SJSA1 (cell line): ENCODE measurements at regions not wholly inside any gene's neighbourhood (a gene's known extent, or its start where the extent isn't known, plus 50 kb on each side); places are given as distances from the start of the nearest gene placed in this dataset.
A peak's percentile ranks its signal among the peaks of the same experiment; 100 is the strongest.

Experiments
- DNase-seq, 2 experiments: peaks; one replicate each; pipeline ENCODE4 v3.0.0-alpha.2; 2015 to 2020; ENCODE audit warnings: low spot score in 2 of 2, low read depth in 1 of 2
- H3K27ac ChIP-seq: fragments of 250-450 bp; sonication (Bioruptor Pico); 2 replicates; pipeline ENCODE4 v1.5.1; 2020; ENCODE audit warnings: mild to moderate bottlenecking, moderate library complexity
- H3K27me3 ChIP-seq: fragments of 250-450 bp; sonication (Bioruptor Pico); replicated peaks from 2 replicates; pipeline ENCODE4 v1.5.1; 2020; ENCODE audit warnings: mild to moderate bottlenecking, moderate library complexity
- H3K36me3 ChIP-seq: fragments of 250-450 bp; sonication (Bioruptor Pico); 2 replicates; pipeline ENCODE4 v1.5.1; 2020; ENCODE audit warnings: mild to moderate bottlenecking
- H3K4me1 ChIP-seq: fragments of 250-450 bp; sonication (Bioruptor Pico); replicated peaks from 2 replicates; pipeline ENCODE4 v1.6.1; 2021; ENCODE audit warnings: mild to moderate bottlenecking
- H3K4me3 ChIP-seq: fragments of 250-450 bp; sonication (Bioruptor Pico); 2 replicates; pipeline ENCODE4 v1.5.1; 2020; ENCODE audit warnings: mild to moderate bottlenecking
- H3K9me3 ChIP-seq: fragments of 250-450 bp; sonication (Bioruptor Pico); replicated peaks from 2 replicates; pipeline ENCODE4 v1.5.1; 2020; ENCODE audit warnings: mild to moderate bottlenecking

DNA sequence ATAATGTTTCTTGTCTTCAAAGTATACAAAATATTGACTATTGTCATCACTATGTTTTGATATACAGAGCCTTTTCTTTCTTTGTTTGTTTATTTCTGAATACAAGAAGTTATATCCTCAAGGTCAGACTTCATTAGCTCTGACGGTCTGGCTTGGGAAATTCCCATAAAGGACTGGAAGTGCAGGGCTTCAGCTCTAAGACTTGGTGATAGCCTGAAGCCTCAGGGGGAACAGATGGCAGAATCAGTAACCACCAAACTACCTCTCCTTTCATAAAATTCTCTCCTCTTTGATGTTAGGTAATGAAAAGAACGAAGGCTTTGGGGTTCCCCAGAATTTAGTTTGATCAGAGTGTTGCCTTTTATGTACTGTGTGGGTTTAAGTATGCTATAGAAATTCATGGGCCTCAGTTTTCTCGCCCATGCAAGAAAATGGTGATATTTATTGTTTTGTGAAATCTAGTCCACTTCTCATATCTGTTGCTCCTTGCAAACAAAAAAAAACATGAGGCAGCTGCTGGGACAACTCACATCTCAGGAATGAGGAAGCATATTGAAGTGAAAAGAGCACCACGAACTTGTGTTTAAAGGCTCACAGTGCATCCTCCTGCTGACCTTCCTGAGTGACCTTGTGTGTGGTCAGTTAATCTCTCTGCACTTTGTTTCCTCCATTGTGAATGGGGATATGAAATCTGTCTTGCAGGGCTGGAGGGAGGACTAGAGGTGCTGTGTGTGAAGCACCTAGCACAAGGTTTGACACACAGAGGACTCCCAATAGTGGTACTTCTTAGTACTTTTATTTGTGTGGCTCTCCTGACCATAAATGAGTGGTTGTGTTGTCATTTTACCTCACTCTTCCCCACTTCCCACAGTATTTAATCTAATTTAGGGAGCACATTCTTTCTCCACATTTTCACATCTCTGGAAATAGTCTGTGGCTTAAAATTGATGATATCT, 569.8 kb upstream of the IL12A start:
- DNase-seq, result peak in 1 of 2 experiments; percentile 34
- no peaks in the 10 kb centered on the region for H3K36me3 ChIP-seq
- H3K27ac ChIP-seq, result peak overlapping the region; percentile 12; the same call in 1 of the 2 replicates
- no peaks in the 10 kb centered on the region for H3K9me3 ChIP-seq
- H3K27me3 ChIP-seq, result no peaks in the 10 kb centered on the region
- H3K4me3 ChIP-seq, result no peak overlapping the region
- peaks cover 8% of the 10 kb centered on the region for H3K4me1 ChIP-seq

DNA sequence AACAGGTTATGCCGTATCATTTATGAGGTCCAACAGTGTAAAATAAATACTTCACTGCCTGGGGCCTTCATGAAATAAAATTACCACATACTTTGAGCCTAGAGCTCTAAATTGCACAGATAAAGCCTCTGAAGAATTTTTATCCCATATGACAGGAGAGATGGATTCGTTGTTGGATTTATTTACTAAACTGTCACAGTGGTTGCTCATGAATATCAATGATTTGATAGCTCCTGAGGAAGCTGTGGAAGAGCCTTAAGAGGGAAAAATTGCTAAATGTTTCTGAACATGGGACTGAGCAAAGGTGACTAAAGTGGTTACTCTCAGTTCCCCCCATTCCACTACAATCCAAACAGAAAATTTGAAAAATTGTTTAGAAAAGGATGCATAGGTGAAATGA, 558.9 kb upstream of the IL12A start:
- H3K4me3 ChIP-seq, result no peak overlapping the region
- DNase-seq, result no peak

DNA sequence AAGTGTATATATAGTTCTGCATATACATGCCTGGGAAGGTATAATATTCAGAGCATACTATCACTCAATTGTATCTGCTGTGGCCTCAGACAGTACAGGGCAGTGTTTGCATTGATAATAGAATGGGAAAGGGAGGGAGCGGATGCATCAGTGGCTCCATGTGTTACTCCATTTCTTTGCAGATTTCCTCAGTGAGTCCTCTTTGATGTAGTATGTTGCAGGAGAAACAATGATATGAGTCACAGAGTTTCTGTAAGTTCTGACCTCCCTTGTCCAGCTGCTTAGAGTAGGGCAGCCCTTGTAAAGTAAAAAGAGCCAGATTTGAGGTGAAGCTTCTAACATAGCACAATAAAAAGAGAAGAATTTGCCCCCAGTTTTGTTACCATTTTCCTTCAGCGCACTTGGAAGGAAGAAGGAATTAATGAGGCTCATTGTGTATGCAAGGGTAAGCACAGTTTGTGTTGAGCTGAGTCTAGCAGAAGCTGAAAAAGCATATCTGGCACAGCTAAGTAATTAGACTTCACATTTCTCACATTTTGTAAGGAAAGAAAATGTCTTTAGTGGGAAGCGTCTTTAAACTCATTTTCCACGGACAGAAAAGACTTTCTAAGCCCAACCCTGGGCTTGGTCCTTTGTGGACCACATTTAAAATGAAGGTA, 555.8 kb upstream of the IL12A start:
- no peaks in the 10 kb centered on the region for H3K9me3 ChIP-seq
- H3K36me3 ChIP-seq, result no peaks in the 10 kb centered on the region
- H3K27ac ChIP-seq, result no peak overlapping the region
- DNase-seq, result no peak
- H3K4me3 ChIP-seq, result no peak overlapping the region
- H3K27me3 ChIP-seq, result no peaks in the 10 kb centered on the region
- no peaks in the 10 kb centered on the region for H3K4me1 ChIP-seq

More for the DNA sequence above, 558.9 kb upstream of the IL12A start:
- Histone ChIP-seq H3K27ac (no peak overlapping the region), H3K9me3 (no peaks in the 10 kb centered on the region), H3K4me1 (no peaks in the 10 kb centered on the region), H3K27me3 (no peaks in the 10 kb centered on the region), H3K36me3 (no peaks in the 10 kb centered on the region)

DNA sequence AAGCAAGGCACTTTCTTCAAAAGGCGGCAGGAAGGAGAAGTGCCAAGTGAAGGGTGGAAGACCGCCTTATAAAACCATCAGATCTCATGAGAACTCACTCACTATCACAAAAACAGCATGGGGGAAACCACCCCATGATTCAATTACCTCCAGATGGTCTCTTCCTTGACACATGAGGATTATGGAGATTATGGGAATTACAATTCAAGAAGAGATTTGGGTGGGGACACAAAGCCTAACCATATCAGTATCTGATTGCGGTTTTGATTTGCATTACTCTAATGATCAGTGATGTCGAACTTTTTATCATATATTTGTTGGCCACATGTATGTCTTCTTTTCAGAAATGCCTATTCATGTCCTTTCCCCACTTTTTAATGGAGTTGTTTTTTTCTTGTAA, 549.3 kb upstream of the IL12A start:
- DNase-seq, result no peak

DNA sequence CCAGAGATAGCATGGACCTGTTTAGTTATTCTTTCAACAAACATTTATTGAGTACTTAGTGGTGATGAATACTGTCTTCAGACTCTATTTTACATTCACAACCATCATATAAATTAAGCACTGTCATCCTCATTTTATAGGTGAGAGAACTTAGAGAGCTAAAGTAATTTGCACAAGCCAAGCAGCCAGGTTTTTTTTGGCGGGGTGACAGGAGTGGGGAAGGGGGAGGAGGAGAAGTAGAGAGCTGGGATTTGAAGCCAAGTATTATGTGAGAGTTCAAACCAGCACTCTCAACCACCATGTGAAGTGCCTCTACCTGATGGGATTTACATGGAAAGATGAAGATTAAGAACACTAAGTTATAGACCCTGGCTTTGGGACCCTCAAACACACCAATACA, 547.4 kb upstream of the IL12A start:
- no peak for DNase-seq
- Histone ChIP-seq H3K4me3 (no peak overlapping the region), H3K27me3 (no peaks in the 10 kb centered on the region), H3K9me3 (no peaks in the 10 kb centered on the region), H3K4me1 (no peaks in the 10 kb centered on the region), H3K36me3 (no peaks in the 10 kb centered on the region), H3K27ac (no peak overlapping the region)

More for the DNA sequence above, 549.3 kb upstream of the IL12A start:
- Histone ChIP-seq H3K36me3 (no peaks in the 10 kb centered on the region), H3K27ac (no peak overlapping the region), H3K9me3 (no peaks in the 10 kb centered on the region), H3K27me3 (no peaks in the 10 kb centered on the region), H3K4me1 (no peaks in the 10 kb centered on the region), H3K4me3 (no peak overlapping the region)

DNA sequence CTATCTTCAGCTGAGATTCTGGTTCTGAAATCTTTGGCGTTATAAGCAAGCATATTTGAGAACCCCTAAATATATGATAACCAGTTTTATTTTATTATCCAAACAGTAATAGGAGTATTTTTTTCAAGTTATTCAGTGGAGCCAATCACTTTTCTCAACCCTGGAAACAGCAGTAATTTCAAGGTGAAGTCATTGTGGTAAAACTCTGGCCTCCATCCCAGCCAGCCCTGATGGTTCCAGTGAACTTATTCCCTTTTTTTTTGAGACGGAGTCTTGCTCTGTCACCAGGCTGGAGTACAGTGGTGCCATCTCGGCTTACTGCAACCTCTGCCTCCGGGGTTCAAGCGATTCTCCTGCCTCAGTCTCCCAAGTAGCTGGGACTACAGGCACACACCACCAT, 545.4 kb upstream of the IL12A start:
- Histone ChIP-seq H3K27ac (no peak overlapping the region), H3K9me3 (no peaks in the 10 kb centered on the region), H3K4me3 (no peak overlapping the region), H3K4me1 (no peaks in the 10 kb centered on the region), H3K36me3 (no peaks in the 10 kb centered on the region), H3K27me3 (no peaks in the 10 kb centered on the region)
- no peak for DNase-seq

DNA sequence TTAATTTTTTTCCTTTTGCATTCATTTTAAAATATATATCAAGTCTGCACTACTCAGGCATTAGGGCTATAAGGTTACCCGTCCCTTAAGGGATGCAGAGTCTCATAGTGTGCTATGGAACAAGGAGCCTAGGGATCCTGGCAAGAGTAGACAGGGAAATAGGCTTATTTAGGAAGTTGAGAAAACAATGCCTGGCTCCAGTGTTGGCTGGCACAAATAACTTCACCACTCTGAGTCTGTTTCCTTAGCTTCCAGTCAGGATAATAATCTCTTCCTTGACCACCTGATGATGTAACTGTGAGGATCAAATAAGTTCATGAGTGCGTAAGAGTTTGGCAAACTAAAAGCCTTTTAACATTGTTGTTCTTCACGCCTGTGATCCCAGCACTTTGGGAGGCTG, 540.8 kb upstream of the IL12A start:
- Histone ChIP-seq H3K9me3 (no peaks in the 10 kb centered on the region), H3K36me3 (no peaks in the 10 kb centered on the region), H3K27ac (no peak overlapping the region), H3K4me3 (no peak overlapping the region), H3K4me1 (peaks cover 9% of the 10 kb centered on the region), H3K27me3 (no peaks in the 10 kb centered on the region)
- no peak for DNase-seq

DNA sequence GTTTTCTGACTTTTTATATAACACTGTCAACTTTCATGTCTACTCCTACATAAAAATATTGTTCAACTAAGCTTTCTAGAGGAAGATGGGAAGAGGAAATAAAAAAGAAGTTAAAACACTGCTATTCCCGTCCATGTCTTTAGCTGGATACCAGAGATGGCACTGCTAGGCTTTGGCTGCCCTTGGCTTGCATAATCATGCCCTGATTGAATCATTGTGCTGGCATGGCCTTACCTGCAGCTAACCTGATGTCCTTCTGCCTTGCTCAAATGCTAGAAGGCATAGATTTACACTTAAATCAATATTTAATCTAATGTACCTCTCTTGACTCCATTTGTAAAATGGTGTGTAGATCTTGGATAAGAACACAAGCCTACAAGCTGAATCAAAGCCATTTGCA, 539.7 kb upstream of the IL12A start:
- H3K36me3 ChIP-seq, result no peaks in the 10 kb centered on the region
- H3K4me3 ChIP-seq, result no peak overlapping the region
- no peak for DNase-seq
- H3K9me3 ChIP-seq, result no peaks in the 10 kb centered on the region
- no peaks in the 10 kb centered on the region for H3K27me3 ChIP-seq
- peaks cover 9% of the 10 kb centered on the region for H3K4me1 ChIP-seq
- H3K27ac ChIP-seq, result no peak overlapping the region

DNA sequence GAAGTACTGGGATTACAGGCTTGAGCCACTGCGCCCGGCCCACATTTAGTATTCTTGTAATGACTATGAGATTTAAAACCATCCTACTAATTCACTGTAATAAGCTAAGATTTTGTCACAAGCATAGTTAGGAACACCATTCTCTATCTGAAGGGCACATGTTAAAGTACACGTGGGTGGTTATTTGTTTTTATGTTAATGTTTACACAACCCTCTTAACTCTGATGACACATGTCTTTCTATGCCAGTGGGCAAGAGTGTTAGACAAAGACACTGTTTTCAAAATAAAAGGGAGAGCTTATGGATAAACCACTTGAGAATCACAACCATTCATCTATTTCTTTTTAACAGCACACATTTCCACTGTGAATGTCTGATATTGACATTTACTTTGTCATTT, 537.6 kb upstream of the IL12A start:
- no peak overlapping the region for H3K27ac ChIP-seq
- no peak overlapping the region for H3K4me3 ChIP-seq
- peaks cover 9% of the 10 kb centered on the region for H3K4me1 ChIP-seq
- no peaks in the 10 kb centered on the region for H3K36me3 ChIP-seq
- DNase-seq, result peak in 1 of 2 experiments; percentile 10
- H3K9me3 ChIP-seq, result no peaks in the 10 kb centered on the region
- H3K27me3 ChIP-seq, result no peaks in the 10 kb centered on the region

DNA sequence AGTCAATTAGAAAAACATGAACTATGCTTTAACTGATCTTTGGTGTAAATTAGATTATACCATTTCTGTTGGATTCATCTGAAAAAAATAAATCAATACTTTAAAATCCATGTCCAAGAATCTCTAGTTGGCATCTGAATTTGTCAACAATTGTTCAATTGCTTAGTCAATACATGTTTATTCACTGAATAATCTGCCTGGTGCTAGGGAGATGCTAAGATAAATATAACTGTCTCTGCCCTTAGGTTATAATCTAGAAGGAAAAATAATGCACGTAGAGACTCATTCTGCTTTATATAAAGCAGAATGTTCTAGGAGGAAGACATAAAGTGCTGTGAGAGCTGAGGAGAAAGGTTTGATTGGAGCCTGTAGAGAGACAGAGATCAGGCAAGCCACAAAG, 537.2 kb upstream of the IL12A start:
- DNase-seq, result no peak
- no peak overlapping the region for H3K27ac ChIP-seq
- no peak overlapping the region for H3K4me3 ChIP-seq
- H3K9me3 ChIP-seq, result no peaks in the 10 kb centered on the region
- H3K4me1 ChIP-seq, result peaks cover 9% of the 10 kb centered on the region
- H3K36me3 ChIP-seq, result no peaks in the 10 kb centered on the region
- no peaks in the 10 kb centered on the region for H3K27me3 ChIP-seq

DNA sequence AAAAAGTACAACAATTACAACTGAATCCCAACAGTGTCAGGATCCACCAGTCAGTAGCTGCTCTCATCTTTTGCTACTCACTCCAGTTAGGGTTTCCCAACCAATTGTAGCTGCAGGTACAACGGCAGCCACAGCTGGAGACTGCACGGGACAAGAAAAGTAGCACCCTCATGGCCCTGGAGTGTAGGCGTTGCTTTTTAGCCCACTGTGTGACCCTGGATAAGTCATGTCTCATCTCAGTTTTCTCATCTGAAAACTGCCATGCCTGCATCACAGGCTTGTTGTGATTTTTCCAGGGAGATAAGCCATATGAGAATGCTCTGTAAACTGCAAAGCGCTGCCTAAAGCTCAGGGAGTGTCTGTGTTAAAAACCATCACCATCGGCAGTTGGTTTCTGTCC, 535.6 kb upstream of the IL12A start:
- Histone ChIP-seq H3K27ac (no peak overlapping the region), H3K4me3 (no peak overlapping the region), H3K27me3 (no peaks in the 10 kb centered on the region), H3K9me3 (no peaks in the 10 kb centered on the region), H3K36me3 (no peaks in the 10 kb centered on the region), H3K4me1 (peaks cover 14% of the 10 kb centered on the region)
- no peak for DNase-seq

DNA sequence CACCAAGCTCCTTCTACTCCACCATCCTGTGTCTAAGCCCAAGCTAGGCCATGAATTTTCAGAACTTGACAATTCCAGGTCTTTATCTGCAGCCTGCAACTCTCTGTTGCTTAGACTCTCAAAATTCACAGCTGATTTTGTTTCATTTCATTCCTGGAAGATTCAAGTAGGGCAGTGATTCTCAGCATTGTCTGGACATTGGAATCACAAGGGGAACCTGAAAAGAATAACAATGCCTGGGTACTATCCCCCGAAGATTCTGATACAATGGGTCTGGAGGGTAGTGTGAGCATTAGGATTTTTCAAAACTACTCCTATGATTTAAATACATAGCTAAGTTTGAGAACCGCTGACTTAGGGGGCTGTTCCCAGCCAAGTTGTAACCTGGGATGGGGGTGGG, 534.7 kb upstream of the IL12A start:
- H3K36me3 ChIP-seq, result no peaks in the 10 kb centered on the region
- no peaks in the 10 kb centered on the region for H3K9me3 ChIP-seq
- H3K4me3 ChIP-seq, result no peak overlapping the region
- no peak overlapping the region for H3K27ac ChIP-seq
- no peaks in the 10 kb centered on the region for H3K27me3 ChIP-seq
- no peak for DNase-seq
- peaks cover 14% of the 10 kb centered on the region for H3K4me1 ChIP-seq

DNA sequence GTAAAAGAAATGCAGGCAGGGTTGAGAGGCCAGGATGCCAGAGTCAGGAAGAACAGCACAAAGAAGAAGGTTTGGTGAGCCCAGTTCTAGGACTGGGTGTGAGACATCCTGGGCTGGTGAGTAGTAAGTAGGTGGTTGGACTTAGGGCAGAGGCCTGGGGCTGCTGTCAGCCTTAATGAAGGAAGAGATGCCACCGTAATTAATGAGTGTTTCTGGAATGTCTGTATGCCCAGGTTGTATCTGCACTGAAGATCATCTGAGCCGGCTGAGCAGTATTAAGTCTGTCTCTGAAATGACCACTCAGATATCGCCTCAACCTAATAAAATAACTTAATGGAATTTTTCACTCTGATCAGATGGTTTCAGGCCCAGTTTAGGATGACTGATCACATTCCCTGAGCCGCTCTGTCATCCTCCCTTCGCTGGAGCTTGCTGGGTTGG, 532.9 kb upstream of the IL12A start:
- no peaks in the 10 kb centered on the region for H3K9me3 ChIP-seq
- no peaks in the 10 kb centered on the region for H3K36me3 ChIP-seq
- H3K27me3 ChIP-seq, result no peaks in the 10 kb centered on the region
- H3K27ac ChIP-seq, result no peak overlapping the region
- H3K4me1 ChIP-seq, result peaks cover 14% of the 10 kb centered on the region
- no peak overlapping the region for H3K4me3 ChIP-seq
- no peak for DNase-seq

DNA sequence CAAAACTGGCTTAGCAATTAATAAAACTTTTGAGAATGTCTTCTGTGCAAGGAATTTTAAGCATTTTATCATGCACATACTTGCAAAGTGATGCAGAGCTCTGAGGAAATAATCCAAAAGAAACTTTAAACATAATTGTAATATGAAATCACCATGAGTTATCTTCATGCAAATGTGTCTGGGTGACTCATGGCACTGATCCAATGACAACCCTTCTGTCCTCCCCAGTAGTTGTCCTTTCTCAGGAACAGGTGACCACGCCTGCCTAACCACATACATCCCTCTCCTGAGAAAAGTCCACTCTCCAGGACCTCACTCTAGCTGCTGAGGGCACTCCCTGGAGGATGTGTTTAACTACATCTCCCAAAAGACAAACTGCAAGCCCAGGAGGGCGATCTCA, 530.6 kb upstream of the IL12A start:
- no peaks in the 10 kb centered on the region for H3K36me3 ChIP-seq
- no peak overlapping the region for H3K4me3 ChIP-seq

More for the DNA sequence above, 530.6 kb upstream of the IL12A start:
- DNase-seq, result peak; percentile 65 to 73
- Histone ChIP-seq H3K9me3 (no peaks in the 10 kb centered on the region), H3K27me3 (no peaks in the 10 kb centered on the region), H3K27ac (peak overlapping the region; percentile 22; the same call in 1 of the 2 replicates), H3K4me1 (peaks cover 5% of the 10 kb centered on the region)
